ENCODE measurements at regions not wholly inside any gene's neighbourhood (a gene's known extent, or its start where the extent isn't known, plus 50 kb on each side); places are given as distances from the start of the nearest gene placed in this dataset.

- no peak for DNase-seq
Observed at GRCh38 chr2:200217320-200217719, 89.2 kb upstream of the SPATS2L start.

DNA sequence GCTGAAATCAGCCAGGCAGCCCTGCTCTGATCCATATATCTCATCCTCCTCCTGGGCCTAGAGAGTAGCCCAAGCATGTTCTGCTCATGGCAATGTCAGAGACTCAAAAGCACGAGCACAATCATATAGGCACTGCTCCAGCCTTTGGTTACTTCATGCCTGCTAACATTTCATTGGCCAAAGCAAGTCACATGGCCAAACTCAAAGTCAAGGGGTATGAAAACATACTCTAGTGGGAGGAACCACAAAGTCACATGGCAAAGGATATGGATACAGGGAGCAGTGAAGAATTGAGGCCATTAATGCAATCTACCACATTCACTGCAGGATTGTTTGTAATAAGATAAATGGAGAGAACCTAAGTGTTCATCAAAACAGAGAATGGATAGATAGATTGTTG lies 87.8 kb upstream of the SPATS2L start:
- DNase-seq: no peak

- peak; percentile 41 for DNase-seq
Observed at GRCh38 chr2:200219309-200220113, 87.0 kb upstream of the SPATS2L start.

- DNase-seq: no peak
Observed at GRCh38 chr2:200220251-200220650, 86.2 kb upstream of the SPATS2L start.

GRCh38 chr2:200221055-200221955 lies 85.2 kb upstream of the SPATS2L start:
- DNase-seq: no peak

- DNase-seq: no peak
Observed at GRCh38 chr2:200222791-200223190, 83.7 kb upstream of the SPATS2L start.

GRCh38 chr2:200223205-200223784 lies 83.2 kb upstream of the SPATS2L start:
- DNase-seq: no peak

DNA sequence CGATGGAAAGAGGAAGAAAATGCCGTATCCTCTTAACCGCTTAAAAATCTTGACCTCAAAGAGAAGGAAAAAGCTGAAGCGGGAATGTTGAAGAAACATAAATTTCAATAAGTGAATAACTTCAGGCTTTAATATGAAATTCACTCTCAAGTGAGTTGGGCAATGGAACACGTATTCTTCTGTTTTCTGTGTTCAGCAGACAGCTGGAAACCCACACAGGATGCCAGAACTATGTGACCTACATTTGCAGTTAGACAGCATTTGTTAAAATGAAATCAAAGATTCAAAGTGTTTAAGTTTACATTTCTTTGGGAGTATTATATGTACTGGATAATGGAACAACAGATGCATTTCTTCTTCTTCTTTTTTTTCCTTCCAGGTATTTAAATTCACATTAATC lies 80.5 kb upstream of the SPATS2L start:
- no peak for DNase-seq

DNA sequence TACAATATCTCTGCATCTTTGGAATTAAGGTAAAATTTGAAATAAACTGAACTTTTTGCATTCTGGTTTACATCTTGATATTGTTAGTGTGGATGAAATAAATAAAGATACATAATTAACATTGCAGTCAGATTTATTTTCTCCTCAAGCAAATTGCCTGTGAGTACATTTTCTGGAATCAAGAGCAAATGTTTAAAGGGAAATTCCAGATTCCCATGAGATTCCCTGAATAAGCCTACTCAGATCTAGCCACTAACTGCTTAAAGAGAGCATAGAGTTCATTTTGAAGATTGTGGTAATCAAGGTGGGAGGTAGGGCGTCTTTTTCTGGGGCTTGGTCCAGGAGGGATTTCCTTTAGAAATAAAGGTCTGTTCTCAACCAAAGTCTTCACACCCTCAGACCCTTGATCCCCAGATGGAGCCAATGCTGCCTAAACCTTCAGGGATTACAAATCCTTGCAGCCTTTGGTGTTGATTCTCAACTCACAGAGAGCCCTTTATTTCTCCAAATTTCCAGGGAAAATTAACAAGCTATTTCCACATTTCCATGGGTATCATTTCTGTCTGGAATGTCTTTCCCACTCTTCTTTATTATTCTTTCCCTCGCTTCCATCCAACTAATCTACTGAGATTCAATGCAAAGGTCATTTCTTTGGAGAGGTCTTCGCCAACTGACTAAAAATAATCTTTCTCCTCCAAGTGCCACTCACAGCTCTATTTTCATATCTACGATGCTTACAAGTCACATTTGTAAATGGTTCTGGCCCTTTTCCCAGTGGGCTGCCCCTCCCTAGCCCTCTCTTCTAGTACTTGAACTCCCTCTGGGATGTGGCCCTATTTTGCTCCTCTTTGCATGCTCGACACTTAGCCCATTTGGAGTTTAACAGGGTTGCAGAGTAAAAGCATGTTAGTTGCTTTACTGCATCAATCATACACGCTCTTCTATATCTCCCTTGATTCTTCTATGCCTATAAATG lies 79.8 kb upstream of the SPATS2L start:
- DNase-seq: peak; percentile 74

GRCh38 chr2:200230716-200231115 lies 75.8 kb upstream of the SPATS2L start:
- no peak for DNase-seq

- DNase-seq: no peak
Observed at GRCh38 chr2:200235533-200235932, 71.0 kb upstream of the SPATS2L start.

DNA sequence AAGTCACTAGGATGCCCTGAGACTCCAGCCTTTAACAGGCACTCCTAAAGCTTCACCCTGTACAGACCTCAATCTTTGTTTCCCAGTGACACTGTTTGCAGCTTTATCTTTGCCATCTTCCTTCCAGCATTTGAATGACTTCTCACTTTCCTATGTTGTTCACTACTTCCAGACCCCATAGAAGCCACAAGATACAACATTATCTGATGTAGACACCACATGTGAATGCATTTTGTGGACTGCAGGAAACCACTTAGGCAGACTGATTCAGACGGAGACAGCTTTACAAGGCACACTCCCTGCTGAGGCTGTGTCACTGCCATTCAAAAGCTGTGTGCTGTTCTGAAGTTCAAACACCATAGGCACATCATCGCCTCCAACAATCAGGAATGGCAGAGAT lies 67.3 kb upstream of the SPATS2L start:
- DNase-seq: no peak

- no peak for DNase-seq
Observed at GRCh38 chr2:200242570-200242969, 63.9 kb upstream of the SPATS2L start.

DNA sequence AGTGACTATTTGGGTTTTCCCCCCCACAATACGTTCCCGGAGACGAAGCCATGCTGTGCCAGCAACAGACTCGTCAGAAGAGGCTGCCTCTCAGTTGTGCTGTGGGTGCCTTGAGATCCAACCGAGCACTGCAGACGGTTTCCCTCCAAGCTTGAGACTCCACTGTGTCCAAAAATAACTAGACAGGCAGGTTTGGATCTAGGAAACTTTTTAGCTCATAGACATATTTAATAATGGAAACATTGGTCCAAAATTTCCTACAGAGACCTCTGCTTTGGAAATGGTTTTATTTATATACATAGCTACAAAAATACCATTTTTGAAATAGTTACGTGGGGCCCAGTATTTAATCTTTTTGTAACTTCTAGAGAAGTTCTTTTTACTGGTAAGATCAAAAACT lies 63.1 kb upstream of the SPATS2L start:
- no peak for DNase-seq

- no peak for DNase-seq
Observed at GRCh38 chr2:200244111-200244510, 62.4 kb upstream of the SPATS2L start.

DNA sequence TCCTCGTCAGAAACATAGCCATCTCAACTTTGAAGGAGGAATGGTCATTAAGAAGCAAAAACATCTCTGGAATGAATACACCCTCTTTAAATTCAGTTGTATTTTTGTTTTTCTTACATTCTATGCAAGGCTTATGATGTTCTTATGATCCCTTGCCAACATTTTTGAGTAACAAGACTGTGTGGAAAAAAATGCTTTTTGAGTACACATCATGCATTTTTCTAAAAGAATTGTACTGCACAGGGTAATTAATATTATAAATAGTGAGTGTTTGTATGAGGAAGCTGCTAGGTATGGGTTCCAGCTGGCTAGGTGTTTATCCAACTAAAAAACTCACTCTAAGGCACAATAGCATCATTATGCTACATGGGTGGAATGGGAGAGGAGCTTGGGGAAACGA lies 59.0 kb upstream of the SPATS2L start:
- DNase-seq: no peak

DNA sequence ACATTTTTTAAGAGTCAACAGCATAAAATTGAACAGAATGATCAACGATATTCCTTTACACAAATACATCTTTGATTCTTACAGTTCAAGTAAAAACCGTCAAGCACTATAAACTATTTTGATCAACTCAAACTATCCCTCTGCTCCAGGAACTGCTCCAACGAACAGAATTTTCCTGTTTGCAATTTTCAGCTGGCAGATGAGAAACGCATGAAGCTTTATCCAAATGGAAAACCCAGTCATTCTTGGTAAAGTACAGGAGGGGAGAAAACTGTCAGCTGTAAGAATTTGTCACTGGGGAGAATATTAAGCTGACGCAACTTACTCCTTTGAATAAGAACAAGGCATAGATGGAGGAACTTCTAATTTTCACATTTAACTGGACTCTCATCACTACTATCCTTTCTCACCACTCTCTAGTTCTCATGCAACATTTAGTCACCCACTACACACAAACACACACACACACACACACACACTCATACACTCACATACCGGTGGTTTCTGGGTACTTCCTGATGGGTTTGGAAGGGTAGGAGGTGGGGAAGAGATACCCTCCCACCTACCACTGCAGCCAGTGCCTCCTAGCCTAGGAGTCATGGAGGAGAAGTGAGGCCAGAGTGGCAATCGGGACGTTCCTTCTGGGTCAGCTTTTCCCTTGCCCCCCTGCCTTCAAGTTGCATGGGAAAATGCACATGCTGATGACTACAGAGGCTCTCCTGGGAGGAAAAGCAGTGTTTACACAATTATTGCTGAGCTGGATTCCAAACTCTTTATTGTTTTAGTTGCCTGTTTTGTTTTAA lies 54.0 kb upstream of the SPATS2L start:
- no peak for DNase-seq

DNA sequence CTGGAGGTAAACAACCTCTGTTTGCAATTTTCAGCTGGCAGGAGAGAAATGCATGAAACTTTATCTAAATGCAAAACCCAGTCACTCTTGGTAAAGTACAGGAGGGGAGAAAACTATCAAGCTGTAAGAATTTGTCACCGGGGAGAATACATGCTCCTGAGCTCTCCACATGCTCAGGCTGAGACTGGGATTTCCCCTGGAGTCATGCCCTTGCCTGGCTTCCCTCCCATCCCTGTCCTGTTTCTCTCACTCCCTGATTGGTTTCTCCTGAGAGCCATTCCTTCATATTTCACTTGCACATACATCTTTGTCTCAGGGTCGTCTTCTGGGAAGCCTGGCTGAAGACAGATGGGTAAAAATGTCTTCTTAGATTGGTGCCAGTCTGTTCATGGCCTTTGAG lies 52.9 kb upstream of the SPATS2L start:
- no peak for DNase-seq

- no peak for DNase-seq
Observed at GRCh38 chr2:200254773-200255172, 51.7 kb upstream of the SPATS2L start.

DNA sequence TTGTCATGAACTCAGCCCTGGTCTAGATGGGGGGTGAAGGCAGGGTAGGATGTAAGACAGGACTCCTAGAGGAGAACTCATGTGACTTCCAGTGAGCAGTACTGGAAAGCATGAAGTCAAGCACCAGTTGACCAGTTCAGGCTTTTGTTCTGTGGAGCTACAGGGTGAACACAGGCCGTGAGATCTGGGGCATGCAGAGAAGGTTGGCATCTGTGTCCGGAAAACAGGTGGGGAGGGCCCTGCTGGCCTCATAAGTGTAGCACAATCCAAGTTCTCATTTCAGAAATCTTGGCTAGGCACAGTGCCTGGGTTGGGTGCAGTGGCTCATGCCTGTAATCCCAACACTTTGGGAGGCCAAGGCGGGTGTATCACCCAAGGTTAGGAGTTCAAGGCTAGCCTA lies 50.9 kb upstream of the SPATS2L start:
- no peak for DNase-seq

All from NCI-H2227 treated with DMSO at 0.1 percent for 48 hours (cell line).